K562 (cell line): ENCODE measurements at regions not wholly inside any gene's neighbourhood (a gene's known extent, or its start where the extent isn't known, plus 50 kb on each side); places are given as distances from the start of the nearest gene placed in this dataset.

Experiments
- ATAC-seq: fragments of 200-7000 bp; cut with Tn5 transposase; 3 replicates; pipeline ENCODE4 v1.9.1; 2020; ENCODE audit warnings: moderate library complexity
- BruUV-seq: library from RNA; stranded (reverse); fragments of 400-500 nt; replicated peaks from 2 replicates; lab custom pipeline; 2021; lab: Mats Ljungman, UMichigan
- CTCF ChIA-PET: fragments of 300-600 bp; formaldehyde crosslinking; extraction: SDS; loops from one replicate; lab custom pipeline; 2021; ENCODE audit warnings: low intra/inter-chr PET ratio; lab: Yijun Ruan, JAX
- POLR2A ChIA-PET: fragments of 300-600, 350-650 bp; sonication (Branson Sonifier 250); formaldehyde crosslinking; extraction: SDS; loops from one replicate; lab custom pipeline; 2021; ENCODE audit warnings: antibody characterized with exemption, inconsistent platforms; lab: Yijun Ruan, JAX
- DNase-seq, 4 experiments: peaks; one replicate each; pipeline versions ENCODE4 v3.0.0 to v3.0.0-alpha.2; 2011 to 2018; ENCODE audit warnings: low spot score in 3 of 4, mixed read lengths in 3 of 4; ENCODE audit errors: extremely low read depth in 1 of 4
- FAIRE-seq: peaks from 2 replicates; lab custom pipeline; 2011; peaks lifted over from hg19 to GRCh38; lab: Jason Lieb, UNC
- H2AFZ ChIP-seq: 2 replicates; pipeline ENCODE4 v1.6.0; 2011; ENCODE audit warnings: low read depth, low read length, control low read depth, inconsistent platforms
- H3K27ac ChIP-seq: fragments of 200-600 bp; 3 replicates; pipeline ENCODE4 v1.8.0; 2011; ENCODE audit warnings: low read depth, mild to moderate bottlenecking, control low read depth, inconsistent platforms, low read length, moderate library complexity, mixed read lengths; ENCODE audit errors: extremely low read depth
- H3K27me3 ChIP-seq, 2 experiments: fragments of 300-600 bp in 1 of 2; 2 replicates in 1 of 2; 3 replicates in 1 of 2; pipeline versions ENCODE4 v1.6.0 to v1.8.0; 2011; ENCODE audit warnings: inconsistent platforms in 2 of 2, low read length in 2 of 2, mild to moderate bottlenecking in 1 of 2, mixed read lengths in 1 of 2, moderate library complexity in 1 of 2; ENCODE audit not compliant: control insufficient read depth in 2 of 2, insufficient read depth in 2 of 2
- H3K36me3 ChIP-seq: fragments of 300-600 bp; 3 replicates; pipeline ENCODE4 v1.8.0; 2011; ENCODE audit warnings: mild to moderate bottlenecking, low read length, inconsistent platforms; ENCODE audit not compliant: control insufficient read depth, insufficient read depth
- H3K4me1 ChIP-seq, 2 experiments: fragments of 200-600 bp in 1 of 2; replicated peaks in 1 of 2; 2 replicates in 1 of 2; 3 replicates in 1 of 2; pipeline versions ENCODE4 v1.5.1 to v1.8.0; 2011; ENCODE audit warnings: inconsistent platforms in 2 of 2, low read length in 2 of 2, mild to moderate bottlenecking in 1 of 2, mixed read lengths in 1 of 2, moderate library complexity in 1 of 2; ENCODE audit not compliant: control insufficient read depth in 2 of 2, insufficient read depth in 2 of 2
- H3K4me2 ChIP-seq: 2 replicates; pipeline ENCODE4 v1.6.1; 2011; ENCODE audit warnings: low read length, control low read depth, inconsistent platforms, mixed read lengths; ENCODE audit not compliant: insufficient read depth
- H3K4me3 ChIP-seq: fragments of 200-600 bp; sonication (generic), shearing (Covaris generic); 2 replicates; pipeline ENCODE4 v1.5.1; 2016; ENCODE audit warnings: control low read depth, inconsistent platforms
- H3K79me2 ChIP-seq: fragments of 200-600 bp; 3 replicates; pipeline ENCODE4 v1.8.0; 2011; ENCODE audit warnings: low read length, inconsistent platforms; ENCODE audit not compliant: control insufficient read depth, insufficient read depth
- H3K9ac ChIP-seq, 2 experiments: 2 replicates each; pipeline versions ENCODE4 v1.6.0 to v1.6.1; 2011; ENCODE audit warnings: low read depth in 2 of 2, low read length in 2 of 2, control low read depth in 1 of 2, inconsistent platforms in 1 of 2, mild to moderate bottlenecking in 1 of 2, mixed read lengths in 1 of 2; ENCODE audit not compliant: insufficient read depth in 1 of 2
- H3K9me1 ChIP-seq: one replicate; pipeline ENCODE4 v1.6.0; 2011; ENCODE audit warnings: inconsistent platforms, mild to moderate bottlenecking, low read length, moderate library complexity; ENCODE audit not compliant: control insufficient read depth, insufficient read depth
- H3K9me3 ChIP-seq: replicated peaks from 2 replicates; pipeline ENCODE4 v1.5.1; 2011; ENCODE audit warnings: low read depth, low read length, inconsistent platforms; ENCODE audit not compliant: control insufficient read depth, insufficient read depth
- H4K20me1 ChIP-seq: replicated peaks from 2 replicates; pipeline ENCODE4 v1.6.1; 2011; ENCODE audit warnings: low read length, inconsistent platforms, mixed read lengths; ENCODE audit not compliant: control insufficient read depth, insufficient read depth
- ASH1L ChIP-seq: fragments of 450-650 bp; IDR thresholded peaks from 2 replicates; pipeline ENCODE4 v1.6.1; 2018; ENCODE audit warnings: borderline replicate concordance, mild to moderate bottlenecking, low read depth; ENCODE audit not compliant: partially characterized antibody
- ILK ChIP-seq: fragments of 450-650 bp; IDR thresholded peaks from 2 replicates; pipeline ENCODE4 v1.6.1; 2016; ENCODE audit warnings: missing genetic modification characterization, low read depth, mild to moderate bottlenecking, missing compliant biosample characterization, moderate library complexity, borderline replicate concordance
- MCM2 ChIP-seq: fragments of 450-650 bp; IDR thresholded peaks from 2 replicates; pipeline ENCODE4 v1.6.1; 2017; ENCODE audit warnings: low read depth, mild to moderate bottlenecking
- PHF8 ChIP-seq: fragments of 200-600 bp; sonication (generic); IDR thresholded peaks from 2 replicates; pipeline ENCODE4 v1.6.1; 2012; ENCODE audit warnings: mixed run types, mild to moderate bottlenecking, inconsistent platforms, low read length, moderate library complexity, borderline replicate concordance
- POLR2G ChIP-seq: fragments of 200-400 bp; formaldehyde crosslinking; IDR thresholded peaks from 2 replicates; pipeline ENCODE4 v1.6.1; 2017; ENCODE audit warnings: low read depth, mild to moderate bottlenecking, antibody characterized with exemption, low read length, moderate library complexity
- RAD21 ChIP-seq, 2 experiments: fragments of 250-450 bp in 1 of 2; fragments of 450-650 bp in 1 of 2; sonication (Bioruptor Pico) in 1 of 2; formaldehyde crosslinking in 1 of 2; IDR thresholded peaks in 1 of 2; conservative IDR thresholded peaks in 1 of 2; 2 replicates each; pipeline versions ENCODE4 v1.4.0 to v1.8.0; 2020 to 2022; ENCODE audit warnings: mild to moderate bottlenecking in 2 of 2, moderate library complexity in 1 of 2
- SMARCE1 ChIP-seq: fragments of 450-650 bp; IDR thresholded peaks from 2 replicates; pipeline ENCODE4 v1.7.1; 2016; ENCODE audit warnings: mild to moderate bottlenecking
- ZKSCAN8 ChIP-seq: fragments of 200-800 bp; sonication (Bioruptor generic); IDR thresholded peaks from 2 replicates; pipeline ENCODE4 v1.6.1; 2016; ENCODE audit warnings: missing genetic modification characterization, missing compliant biosample characterization
- WGBS: fragments of 100-300 bp; shearing (Covaris generic); methylation state at CpG from one replicate; pipeline ENCODE4 v1.1.6; 2016; ENCODE audit warnings: low coverage, mixed read lengths; ENCODE audit not compliant: insufficient coverage; ENCODE audit errors: missing lambda C conversion rate; 5-methylcytosine and 5-hydroxymethylcytosine counted together
- in situ Hi-C: fragments of 300-500 bp; cut with MboI; formaldehyde crosslinking; loops from 4 replicates; pipeline ENCODE4 v1.15.0; 2018; ENCODE audit warnings: inconsistent platforms, mixed read lengths
- intact Hi-C: fragments of 100-400 bp; cut with micrococcal nuclease; formaldehyde crosslinking; loops from 2 replicates; pipeline ENCODE4 v1.14.2; 2022
- TF ChIP-seq, protein P1 (sequence below), 2 experiments: fragments of 450-650 bp; IDR thresholded peaks; 2 replicates each; pipeline ENCODE4 v1.6.1; 2016; ENCODE audit warnings: mild to moderate bottlenecking in 2 of 2, borderline replicate concordance in 1 of 2, low read depth in 1 of 2, moderate library complexity in 1 of 2

DNA sequence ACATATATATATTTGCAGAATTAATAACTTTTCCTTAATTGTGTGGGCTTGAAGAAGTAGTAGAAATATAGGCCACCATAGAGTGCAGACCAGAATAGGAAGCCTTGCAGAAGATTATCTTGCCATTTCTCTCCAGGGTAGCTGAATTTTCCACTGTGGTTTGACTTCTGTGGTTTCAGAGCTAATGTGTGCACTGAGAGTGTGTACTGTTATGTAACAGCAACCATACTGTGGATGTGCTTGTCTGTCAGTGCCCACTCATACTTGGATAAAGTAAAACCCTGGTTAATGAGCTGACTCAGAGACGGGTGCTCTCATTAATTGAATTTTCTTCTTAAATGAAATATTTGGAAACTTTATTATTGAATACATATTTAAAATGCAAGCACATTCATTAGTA, 57.2 kb downstream of the CEP43 start:
- H3K79me2 ChIP-seq, result no peaks in the 10 kb centered on the region
- TF ChIP-seq ZKSCAN8 (CRISPR knock-in tag), result no peak
- no peak for TF ChIP-seq SMARCE1
- TF ChIP-seq ASH1L, result no peak
- TF ChIP-seq POLR2G, result no peak
- no peak for TF ChIP-seq RAD21 (CRISPR knock-in tag; conservative IDR thresholded peaks at IDR 0.05 in 1 of 2, IDR thresholded peaks at IDR 0.05 in 1 of 2)
- TF ChIP-seq MCM2, result no peak
- ChIA-PET CTCF (no interaction called here), POLR2A (no interaction called here)
- no peak for DNase-seq
- no peak overlapping the region for H3K27ac ChIP-seq
- no peaks in the 10 kb centered on the region for H3K36me3 ChIP-seq
- BruUV-seq, result no TSS peak
- no peaks in the 10 kb centered on the region for H4K20me1 ChIP-seq
- no peak overlapping the region for H3K4me3 ChIP-seq
- no peak overlapping the region for H3K9ac ChIP-seq
- FAIRE-seq, result no peak
- H3K27me3 ChIP-seq, result no peaks in the 10 kb centered on the region
- no peak overlapping the region for H2AFZ ChIP-seq
- in situ Hi-C loops, result no loop called here
- no peak for ATAC-seq
- no peak overlapping the region for H3K4me2 ChIP-seq
- H3K9me1 ChIP-seq, result no peaks in the 10 kb centered on the region
- WGBS, result 70% methylated on average over 1 of the region's 1 CpG
- no peaks in the 10 kb centered on the region for H3K9me3 ChIP-seq
- intact Hi-C loops, result no loop called here
- no peaks in the 10 kb centered on the region for H3K4me1 ChIP-seq

DNA sequence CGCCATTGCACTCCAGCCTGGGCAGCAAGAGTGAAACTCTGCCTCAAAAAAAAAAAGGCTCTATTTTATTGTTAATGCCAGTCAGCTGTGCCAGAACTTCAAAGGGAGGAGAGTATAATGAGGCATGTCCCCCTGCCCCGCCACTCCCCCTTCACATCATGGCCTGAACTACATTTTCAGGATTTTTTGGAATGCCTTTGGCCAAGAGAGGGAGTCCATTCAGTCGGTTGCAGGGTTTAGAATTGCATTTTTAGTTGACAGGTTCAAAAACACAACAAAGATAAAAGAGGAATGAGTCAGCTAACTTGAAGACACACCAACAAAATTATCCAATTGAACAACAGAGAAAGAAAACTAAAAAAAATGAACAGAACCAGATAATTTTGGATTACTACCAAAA, 59.1 kb downstream of the CEP43 start:
- 36% methylated on average over 3 of the region's 3 CpGs for WGBS
- FAIRE-seq, result no peak
- CTCF ChIA-PET, result no interaction called here
- H3K27ac ChIP-seq, result no peak overlapping the region
- no peaks in the 10 kb centered on the region for H3K79me2 ChIP-seq
- H3K9me1 ChIP-seq, result no peaks in the 10 kb centered on the region
- no peaks in the 10 kb centered on the region for H3K27me3 ChIP-seq
- H3K9me3 ChIP-seq, result no peaks in the 10 kb centered on the region
- no peaks in the 10 kb centered on the region for H3K4me1 ChIP-seq
- H4K20me1 ChIP-seq, result no peaks in the 10 kb centered on the region
- in situ Hi-C loops, result no loop called here
- DNase-seq, result no peak
- no peak overlapping the region for H3K4me2 ChIP-seq
- H3K4me3 ChIP-seq, result no peak overlapping the region
- H3K36me3 ChIP-seq, result no peaks in the 10 kb centered on the region
- no peak overlapping the region for H2AFZ ChIP-seq
- ATAC-seq, result no peak
- intact Hi-C loops, result no loop called here
- POLR2A ChIA-PET, result no interaction called here
- no TSS peak for BruUV-seq
- no peak overlapping the region for H3K9ac ChIP-seq
- TF ChIP-seq, protein P1, sequence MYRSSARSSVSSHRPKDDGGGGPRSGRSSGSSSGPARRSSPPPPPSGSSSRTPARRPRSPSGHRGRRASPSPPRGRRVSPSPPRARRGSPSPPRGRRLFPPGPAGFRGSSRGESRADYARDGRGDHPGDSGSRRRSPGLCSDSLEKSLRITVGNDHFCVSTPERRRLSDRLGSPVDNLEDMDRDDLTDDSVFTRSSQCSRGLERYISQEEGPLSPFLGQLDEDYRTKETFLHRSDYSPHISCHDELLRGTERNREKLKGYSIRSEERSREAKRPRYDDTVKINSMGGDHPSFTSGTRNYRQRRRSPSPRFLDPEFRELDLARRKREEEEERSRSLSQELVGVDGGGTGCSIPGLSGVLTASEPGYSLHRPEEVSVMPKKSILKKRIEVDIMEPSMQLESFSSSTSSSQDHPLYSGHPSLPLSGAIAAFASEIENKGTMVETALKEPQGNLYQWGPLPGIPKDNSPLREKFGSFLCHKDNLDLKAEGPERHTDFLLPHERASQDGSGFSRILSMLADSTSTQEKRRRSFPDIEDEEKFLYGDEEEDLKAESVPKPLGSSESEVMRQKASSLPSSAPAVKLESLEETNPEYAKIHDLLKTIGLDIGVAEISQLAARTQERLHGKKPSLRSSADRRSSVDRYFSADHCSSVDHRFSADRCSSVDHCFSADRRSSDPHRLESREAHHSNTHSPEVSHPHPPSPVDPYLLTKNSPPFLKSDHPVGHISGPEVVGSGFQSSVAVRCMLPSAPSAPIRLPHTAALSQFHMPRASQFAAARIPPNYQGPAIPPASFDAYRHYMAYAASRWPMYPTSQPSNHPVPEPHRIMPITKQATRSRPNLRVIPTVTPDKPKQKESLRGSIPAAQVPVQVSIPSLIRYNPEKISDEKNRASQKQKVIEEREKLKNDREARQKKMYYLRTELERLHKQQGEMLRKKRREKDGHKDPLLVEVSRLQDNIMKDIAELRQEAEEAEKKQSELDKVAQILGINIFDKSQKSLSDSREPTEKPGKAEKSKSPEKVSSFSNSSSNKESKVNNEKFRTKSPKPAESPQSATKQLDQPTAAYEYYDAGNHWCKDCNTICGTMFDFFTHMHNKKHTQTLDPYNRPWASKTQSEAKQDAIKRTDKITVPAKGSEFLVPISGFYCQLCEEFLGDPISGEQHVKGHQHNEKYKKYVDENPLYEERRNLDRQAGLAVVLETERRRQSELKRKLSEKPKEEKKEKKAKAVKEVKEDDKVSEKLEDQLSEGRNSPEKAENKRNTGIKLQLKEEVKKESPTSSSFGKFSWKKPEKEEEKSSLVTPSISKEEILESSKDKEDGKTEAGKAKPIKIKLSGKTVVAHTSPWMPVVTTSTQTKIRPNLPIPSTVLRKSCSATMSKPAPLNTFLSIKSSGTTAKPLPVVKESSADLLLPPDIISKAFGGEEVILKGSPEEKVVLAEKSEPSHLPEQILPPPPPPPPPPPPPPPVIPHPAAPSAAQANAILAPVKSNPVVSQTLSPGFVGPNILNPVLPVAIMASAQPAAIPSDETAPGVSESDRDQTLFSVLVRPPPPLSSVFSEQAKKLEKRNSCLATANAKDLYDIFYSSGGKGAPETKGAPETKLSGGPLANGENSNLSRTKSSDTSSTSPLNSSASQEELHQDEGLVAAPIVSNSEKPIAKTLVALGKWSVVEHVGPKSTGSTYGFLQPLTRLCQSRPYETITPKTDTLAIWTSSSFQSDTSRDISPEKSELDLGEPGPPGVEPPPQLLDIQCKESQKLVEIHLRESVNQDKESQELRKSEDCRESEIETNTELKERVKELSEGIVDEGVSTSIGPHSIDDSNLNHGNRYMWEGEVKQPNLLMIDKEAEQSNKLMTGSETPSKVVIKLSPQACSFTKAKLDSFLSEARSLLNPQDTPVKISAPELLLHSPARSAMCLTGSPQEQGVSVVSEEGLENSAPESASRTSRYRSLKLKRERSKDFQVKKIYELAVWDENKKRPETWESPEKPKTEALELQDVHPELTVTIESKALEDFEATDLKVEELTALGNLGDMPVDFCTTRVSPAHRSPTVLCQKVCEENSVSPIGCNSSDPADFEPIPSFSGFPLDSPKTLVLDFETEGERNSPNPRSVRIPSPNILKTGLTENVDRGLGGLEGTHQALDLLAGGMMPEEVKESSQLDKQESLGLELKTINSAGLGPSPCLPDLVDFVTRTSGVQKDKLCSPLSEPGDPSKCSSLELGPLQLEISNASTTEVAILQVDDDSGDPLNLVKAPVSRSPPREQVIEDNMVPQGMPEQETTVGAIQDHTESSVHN (IDR thresholded peaks at IDR 0.05; ENCODE audit: borderline replicate concordance in 1 of 2, low read depth in 1 of 2), result no peak
- no peak for TF ChIP-seq ILK
- no peak for TF ChIP-seq PHF8
